DND-41 (cell line): ENCODE measurements at regions not wholly inside any gene's neighbourhood (a gene's known extent, or its start where the extent isn't known, plus 50 kb on each side); places are given as distances from the start of the nearest gene placed in this dataset.

ENCODE experiments used
- EZH2 ChIP-seq: IDR thresholded peaks from 3 replicates; pipeline ENCODE4 v1.6.1; 2012; ENCODE audit warnings: borderline replicate concordance, low read depth, mild to moderate bottlenecking, moderate library complexity, low read length, inconsistent platforms; ENCODE audit not compliant: severe bottlenecking
- TF ChIP-seq, protein P1 (sequence below): IDR thresholded peaks from 2 replicates; pipeline ENCODE4 v1.5.1; 2012; ENCODE audit warnings: borderline replicate concordance, low read length, moderate library complexity, mild to moderate bottlenecking; ENCODE audit not compliant: poor library complexity, severe bottlenecking; ENCODE audit errors: extremely low read depth

DNA sequence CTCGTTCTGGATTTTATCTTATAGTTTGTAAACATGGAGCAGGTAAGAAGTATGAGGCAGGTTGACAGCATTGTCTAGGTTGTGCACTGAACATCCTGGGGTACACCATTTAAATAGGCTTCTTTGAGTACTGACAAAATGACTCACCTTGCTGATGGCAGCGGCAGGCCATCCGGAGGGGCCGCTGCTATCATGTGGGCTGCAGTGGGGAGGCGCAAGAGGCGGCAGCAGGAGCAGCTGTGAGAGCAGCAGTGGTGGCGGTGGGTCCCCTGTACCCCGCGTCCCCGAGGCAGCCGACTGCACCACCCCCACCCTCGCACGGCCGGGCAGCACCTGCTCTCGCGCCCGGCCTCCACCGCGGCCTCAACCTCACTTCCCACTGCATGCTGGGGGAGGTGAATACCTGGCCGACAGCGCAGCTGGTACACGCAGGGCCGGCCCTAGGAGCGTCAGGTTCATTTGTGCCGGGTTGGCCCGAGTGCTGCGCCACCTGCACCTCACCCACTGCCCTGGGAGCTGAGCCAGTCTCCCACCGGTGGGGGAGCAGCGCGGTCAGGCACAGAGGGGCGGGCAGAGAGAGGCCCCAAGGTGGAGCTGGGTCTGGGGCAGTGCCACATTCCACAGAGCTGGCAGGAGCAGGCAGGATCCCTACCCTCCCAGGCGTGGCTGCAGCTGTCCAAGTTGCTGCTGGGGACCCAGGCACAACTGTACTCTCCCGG is 154.5 kb upstream of the RBMS1 start:
- TF ChIP-seq, protein P1, sequence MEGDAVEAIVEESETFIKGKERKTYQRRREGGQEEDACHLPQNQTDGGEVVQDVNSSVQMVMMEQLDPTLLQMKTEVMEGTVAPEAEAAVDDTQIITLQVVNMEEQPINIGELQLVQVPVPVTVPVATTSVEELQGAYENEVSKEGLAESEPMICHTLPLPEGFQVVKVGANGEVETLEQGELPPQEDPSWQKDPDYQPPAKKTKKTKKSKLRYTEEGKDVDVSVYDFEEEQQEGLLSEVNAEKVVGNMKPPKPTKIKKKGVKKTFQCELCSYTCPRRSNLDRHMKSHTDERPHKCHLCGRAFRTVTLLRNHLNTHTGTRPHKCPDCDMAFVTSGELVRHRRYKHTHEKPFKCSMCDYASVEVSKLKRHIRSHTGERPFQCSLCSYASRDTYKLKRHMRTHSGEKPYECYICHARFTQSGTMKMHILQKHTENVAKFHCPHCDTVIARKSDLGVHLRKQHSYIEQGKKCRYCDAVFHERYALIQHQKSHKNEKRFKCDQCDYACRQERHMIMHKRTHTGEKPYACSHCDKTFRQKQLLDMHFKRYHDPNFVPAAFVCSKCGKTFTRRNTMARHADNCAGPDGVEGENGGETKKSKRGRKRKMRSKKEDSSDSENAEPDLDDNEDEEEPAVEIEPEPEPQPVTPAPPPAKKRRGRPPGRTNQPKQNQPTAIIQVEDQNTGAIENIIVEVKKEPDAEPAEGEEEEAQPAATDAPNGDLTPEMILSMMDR, result no peak
- TF ChIP-seq EZH2, result no peak
